HCT116 (cell line): ENCODE measurements at regions not wholly inside any gene's neighbourhood (a gene's known extent, or its start where the extent isn't known, plus 50 kb on each side); places are given as distances from the start of the nearest gene placed in this dataset.

ENCODE experiments used
- ATAC-seq: fragments of 200-7000 bp; cut with Tn5 transposase; 2 replicates; pipeline ENCODE4 v1.9.1; 2020; ENCODE audit warnings: mild to moderate bottlenecking, moderate library complexity
- BruUV-seq: library from RNA; stranded (reverse); fragments of 400-500 nt; replicated peaks from 2 replicates; lab custom pipeline; 2021; lab: Mats Ljungman, UMichigan
- CTCF ChIA-PET: fragments of 300-600 bp; sonication (Branson Sonifier 250); formaldehyde crosslinking; loops from one replicate; lab custom pipeline; 2021; ENCODE audit warnings: antibody characterized with exemption; lab: Charles Lee
- POLR2A ChIA-PET: fragments of 300-600, 350-600 bp; sonication (Branson Sonifier 250); formaldehyde crosslinking; loops from one replicate; lab custom pipeline; 2021; ENCODE audit warnings: antibody characterized with exemption; lab: Charles Lee
- RAD21 ChIA-PET, 2 experiments: fragments of 300-600 bp; sonication (Branson Sonifier 250); formaldehyde crosslinking; loops; one replicate each; lab custom pipeline; 2023; ENCODE audit warnings: low total read pairs in 2 of 2; ENCODE audit not compliant: uncharacterized antibody in 2 of 2, unreplicated experiment in 2 of 2, low non-redundant PET in 1 of 2; lab: Charles Lee
- DNase-seq: peaks from one replicate; pipeline ENCODE4 v3.0.0-alpha.2; 2010; ENCODE audit warnings: low read depth, low spot score
- H2AFZ ChIP-seq: fragments of 200-600 bp; shearing (Covaris generic), sonication (generic); 2 replicates; pipeline ENCODE4 v1.6.1; 2017; ENCODE audit warnings: low read depth, mixed run types, mixed read lengths, antibody characterized with exemption, low read length; ENCODE audit not compliant: poor library complexity, severe bottlenecking
- H3K27ac ChIP-seq: 2 replicates; pipeline ENCODE4 v1.5.1; 2012; ENCODE audit warnings: low read depth, low read length
- H3K27me3 ChIP-seq: fragments of 200-600 bp; sonication (generic); 2 replicates; pipeline ENCODE4 v1.6.1; 2016; ENCODE audit warnings: mixed run types, low read length, mixed read lengths; ENCODE audit not compliant: insufficient read depth
- H3K36me3 ChIP-seq, 2 experiments: fragments of 200-500 bp in 1 of 2; fragments of 200-600 bp in 1 of 2; sonication (Bioruptor generic) in 1 of 2; sonication (generic) in 1 of 2; 2 replicates each; pipeline versions ENCODE4 v1.5.1 to v1.6.1; 2014 to 2016; ENCODE audit warnings: low read length in 2 of 2, inconsistent platforms in 1 of 2, mixed read lengths in 1 of 2, mixed run types in 1 of 2; ENCODE audit not compliant: insufficient read depth in 2 of 2, control insufficient read depth in 1 of 2
- H3K4me1 ChIP-seq, 2 experiments: fragments of 200-600 bp in 1 of 2; sonication (generic) in 1 of 2; 2 replicates each; pipeline versions ENCODE4 v1.5.1 to v1.6.1; 2012 to 2017; ENCODE audit warnings: low read length in 2 of 2, inconsistent platforms in 1 of 2, mild to moderate bottlenecking in 1 of 2, mixed read lengths in 1 of 2, mixed run types in 1 of 2, moderate library complexity in 1 of 2; ENCODE audit not compliant: insufficient read depth in 2 of 2, control insufficient read depth in 1 of 2
- H3K4me2 ChIP-seq: fragments of 200-600 bp; sonication (generic); 2 replicates; pipeline ENCODE4 v1.6.1; 2017; ENCODE audit warnings: mixed run types, low read length, mixed read lengths
- H3K4me3 ChIP-seq, 2 experiments: fragments of 200-600 bp in 1 of 2; sonication (generic) in 1 of 2; replicated peaks in 1 of 2; 2 replicates each; pipeline ENCODE4 v1.5.1; 2011 to 2016; ENCODE audit warnings: low read length in 2 of 2, control low read depth in 1 of 2, low read depth in 1 of 2, mild to moderate bottlenecking in 1 of 2, mixed read lengths in 1 of 2, mixed run types in 1 of 2
- H3K79me2 ChIP-seq: fragments of 200-600 bp; sonication (generic); 2 replicates; pipeline ENCODE4 v1.6.1; 2017; ENCODE audit warnings: mild to moderate bottlenecking, mixed run types, low read length, moderate library complexity, mixed read lengths; ENCODE audit not compliant: insufficient read depth
- H3K9ac ChIP-seq: fragments of 200-600 bp; sonication (generic); 2 replicates; pipeline ENCODE4 v1.6.1; 2016; ENCODE audit warnings: low read length, mixed read lengths
- H3K9me2 ChIP-seq: fragments of 200-600 bp; sonication (generic), shearing (Covaris generic); 2 replicates; pipeline ENCODE4 v1.6.1; 2017; ENCODE audit warnings: mixed run types, mild to moderate bottlenecking, moderate library complexity; ENCODE audit not compliant: insufficient read depth
- H3K9me3 ChIP-seq, 2 experiments: fragments of 200-500 bp in 1 of 2; fragments of 200-600 bp in 1 of 2; sonication (Bioruptor generic) in 1 of 2; sonication (generic) in 1 of 2; 2 replicates each; pipeline ENCODE4 v1.6.1; 2014 to 2017; ENCODE audit warnings: low read length in 2 of 2, mixed read lengths in 2 of 2, inconsistent platforms in 1 of 2, low read depth in 1 of 2, mild to moderate bottlenecking in 1 of 2, mixed run types in 1 of 2, moderate library complexity in 1 of 2; ENCODE audit not compliant: control insufficient read depth in 1 of 2, insufficient read depth in 1 of 2
- H4K20me1 ChIP-seq: fragments of 200-600 bp; sonication (generic), shearing (Covaris generic); 2 replicates; pipeline ENCODE4 v1.6.1; 2017; ENCODE audit warnings: mixed run types, mild to moderate bottlenecking, moderate library complexity; ENCODE audit not compliant: insufficient read depth
- ATF3 ChIP-seq: IDR thresholded peaks from 2 replicates; pipeline ENCODE4 v1.6.1; 2012
- CBX3 ChIP-seq: IDR thresholded peaks from 2 replicates; pipeline ENCODE4 v1.6.1; 2012; ENCODE audit warnings: low read depth
- CEBPB ChIP-seq: IDR thresholded peaks from 2 replicates; pipeline ENCODE4 v1.6.1; 2012; ENCODE audit warnings: low read depth
- CTCF ChIP-seq, 3 experiments: fragments of 200-600 bp in 1 of 3; sonication (generic) in 1 of 3; IDR thresholded peaks in 2 of 3; conservative IDR thresholded peaks in 1 of 3; 2 replicates each; pipeline ENCODE4 v1.5.1; 2012 to 2017; ENCODE audit warnings: low read depth in 2 of 3, low read length in 2 of 3, antibody characterized with exemption in 1 of 3, borderline replicate concordance in 1 of 3, control low read depth in 1 of 3, mild to moderate bottlenecking in 1 of 3, mixed read lengths in 1 of 3, mixed run types in 1 of 3, moderate library complexity in 1 of 3; ENCODE audit not compliant: insufficient read depth in 1 of 3
- ELF1 ChIP-seq: IDR thresholded peaks from 2 replicates; pipeline ENCODE4 v1.6.1; 2012; ENCODE audit warnings: low read depth, borderline replicate concordance
- EZH2 ChIP-seq: fragments of 200-600 bp; sonication (generic); IDR thresholded peaks from 2 replicates; pipeline ENCODE4 v1.6.1; 2017; ENCODE audit warnings: antibody characterized with exemption, mixed run types
- FOSL1 ChIP-seq: IDR thresholded peaks from 2 replicates; pipeline ENCODE4 v1.6.1; 2012; ENCODE audit warnings: low read depth
- JUND ChIP-seq: IDR thresholded peaks from 2 replicates; pipeline ENCODE4 v1.6.1; 2012
- MAX ChIP-seq: IDR thresholded peaks from 2 replicates; pipeline ENCODE4 v1.6.1; 2012
- POLR2A ChIP-seq: IDR thresholded peaks from 2 replicates; pipeline ENCODE4 v1.7.0; 2011; ENCODE audit warnings: borderline replicate concordance; ENCODE audit not compliant: insufficient read depth, insufficient read length; ENCODE audit errors: extremely low read depth
- RAD21 ChIP-seq: IDR thresholded peaks from 2 replicates; pipeline ENCODE4 v1.6.1; 2012; ENCODE audit warnings: low read depth, mild to moderate bottlenecking
- SIN3A ChIP-seq: IDR thresholded peaks from 2 replicates; pipeline ENCODE4 v1.6.1; 2012; ENCODE audit warnings: low read depth
- TCF7L2 ChIP-seq: IDR thresholded peaks from 2 replicates; pipeline ENCODE4 v1.7.0; 2011; ENCODE audit warnings: borderline replicate concordance, inconsistent platforms; ENCODE audit not compliant: insufficient read depth, insufficient read length; ENCODE audit errors: extremely low read depth
- ZBTB33 ChIP-seq: IDR thresholded peaks from 2 replicates; pipeline ENCODE4 v1.6.1; 2011; ENCODE audit warnings: mild to moderate bottlenecking, low read length, moderate library complexity; ENCODE audit not compliant: insufficient replicate concordance; ENCODE audit errors: extremely low read depth
- ZNF274 ChIP-seq: fragments of 200-500 bp; sonication (Bioruptor generic); IDR thresholded peaks from 2 replicates; pipeline ENCODE4 v1.6.1; 2014; ENCODE audit warnings: mild to moderate bottlenecking, low read depth, low read length, inconsistent platforms
- intact Hi-C: fragments of 100-400 bp; cut with micrococcal nuclease; formaldehyde crosslinking; loops from 2 replicates; pipeline ENCODE4 v1.10.0; 2022

- TF ChIP-seq ELF1 = no peak
- TF ChIP-seq JUND = no peak
- no peak for TF ChIP-seq ZBTB33
- no peak for TF ChIP-seq CBX3
- no peak for TF ChIP-seq ATF3
- TF ChIP-seq CEBPB = no peak
- ChIA-PET RAD21 (no interaction called here), CTCF (no interaction called here), POLR2A (no interaction called here)
- BruUV-seq = no TSS peak
- no peak for ATAC-seq
- H3K4me1 ChIP-seq = no peaks in the 10 kb centered on the region
- H4K20me1 ChIP-seq = no peaks in the 10 kb centered on the region
- intact Hi-C loops = loop anchor here (10.0 kb wide), 1 partner anchor 486 kb away; no protein-coding TSS in a partner anchor
- no peaks in the 10 kb centered on the region for H3K79me2 ChIP-seq
- no peaks in the 10 kb centered on the region for H3K27me3 ChIP-seq
- H2AFZ ChIP-seq = no peak overlapping the region
- H3K4me2 ChIP-seq = no peak overlapping the region
- no peaks in the 10 kb centered on the region; a peak in 1 of 4 replicates for H3K9me3 ChIP-seq
- H3K4me3 ChIP-seq = no peak overlapping the region
- no peak overlapping the region for H3K9ac ChIP-seq
- DNase-seq = no peak
- no peaks in the 10 kb centered on the region for H3K9me2 ChIP-seq
- no peaks in the 10 kb centered on the region for H3K36me3 ChIP-seq
- H3K27ac ChIP-seq = no peak overlapping the region
These were observed 656.1 kb downstream of the DACH1 start for GRCh38 chr13:71210861-71211260.

- POLR2A ChIA-PET = no interaction called here
- no peaks in the 10 kb centered on the region for H3K9me2 ChIP-seq
- TF ChIP-seq RAD21 (no peak), CTCF (IDR thresholded peaks at IDR 0.05 in 2 of 3, conservative IDR thresholded peaks at IDR 0.05 in 1 of 3; ENCODE audit: borderline replicate concordance in 1 of 3, insufficient read depth in 1 of 3, low read depth in 2 of 3, low read length in 2 of 3) (no peak), ZNF274 (no peak), ELF1 (no peak), POLR2A (no peak), FOSL1 (no peak), EZH2 (no peak), SIN3A (no peak), MAX (no peak), TCF7L2 (no peak)
These were observed 657.8 kb downstream of the DACH1 start for GRCh38 chr13:71209217-71209616.

More at GRCh38 chr13:71209217-71209616, 657.8 kb downstream of the DACH1 start:
- intact Hi-C loops = no loop called here
- Histone ChIP-seq H3K4me2 (no peak overlapping the region), H3K4me1 (no peaks in the 10 kb centered on the region), H3K9ac (no peak overlapping the region), H3K27ac (no peak overlapping the region), H3K36me3 (no peaks in the 10 kb centered on the region), H3K27me3 (no peaks in the 10 kb centered on the region), H3K4me3 (no peak overlapping the region), H3K79me2 (no peaks in the 10 kb centered on the region), H4K20me1 (no peaks in the 10 kb centered on the region), H3K9me3 (no peaks in the 10 kb centered on the region; a peak in 1 of 4 replicates), H2AFZ (no peak overlapping the region)
- no peak for DNase-seq
- ChIA-PET CTCF (no interaction called here), RAD21 (no interaction called here)
- no peak for ATAC-seq
- BruUV-seq = no TSS peak
